Heart left ventricle (tissue), 13 donors: ENCODE measurements at regions not wholly inside any gene's neighbourhood (a gene's known extent, or its start where the extent isn't known, plus 50 kb on each side); places are given as distances from the start of the nearest gene placed in this dataset.

Experiments
- CTCF ChIP-seq, 12 donors: fragments of 200-600 bp; sonication (generic) in 4 of 12; IDR thresholded peaks; one replicate each; pipeline versions ENCODE4 v1.5.0 to v1.8.0; 2018 to 2022; ENCODE audit warnings: antibody characterized with exemption in 12 of 12, mild to moderate bottlenecking in 5 of 12
- POLR2A ChIP-seq, 2 donors: fragments of 450-650 bp; IDR thresholded peaks; one replicate each; pipeline ENCODE4 v1.6.1; 2017; ENCODE audit warnings: antibody characterized with exemption in 2 of 2, mild to moderate bottlenecking in 2 of 2, moderate library complexity in 2 of 2
- donor health status: ischemic (EF 13 %, LVEDD 7.1; RV severe dilation, severe dysfunction).
- donor health status: DM: no; HTN: yes; CAD: no.
- donor health status: DM: no; HTN: no; CAD: no.
- donor health status: ischemic (EF 25% LVEDD 6.9; RV normal size, moderate dysfunction).
- donor health status: ischemic (EF 25% LVEDD 5.7; RV mildly dilated, moderate dysfunction).
- donor health status: ischemic (EF 35%, LVEDD 5.7; RV mildly dilated, moderate dysfunction).
- donor health status: nonischemic (EF 11% LVEDD 7.7; RV severe dilation, severe dysfunction).
- donor health status: DM: yes; HTN: yes; CAD: no.
- donor health status: PGD.
- donor health status: ischemic (EF 29% LVEDD 5.4; RV normal size, mild dysfunction).
- donor health status: nonischemic (EF 23%, LVEDD 6.1; RV moderate dilation, normal function).

- TF ChIP-seq CTCF (IDR thresholded peaks at IDR 0.05) (no peak), POLR2A (IDR thresholded peaks at IDR 0.05) (no peak)
Observed at GRCh38 chr1:221827307-221827642, 85.4 kb upstream of the DUSP10 start.
